HepG2 (cell line): ENCODE measurements at regions not wholly inside any gene's neighbourhood (a gene's known extent, or its start where the extent isn't known, plus 50 kb on each side); places are given as distances from the start of the nearest gene placed in this dataset.

Experiments
- ATAC-seq: fragments of 200-7000 bp; cut with Tn5 transposase; 3 replicates; pipeline ENCODE4 v1.9.1; 2020; ENCODE audit warnings: mild to moderate bottlenecking, moderate library complexity
- BruUV-seq: library from RNA; stranded (reverse); fragments of 400-500 nt; replicated peaks from 2 replicates; lab custom pipeline; 2021; lab: Mats Ljungman, UMichigan
- CTCF ChIA-PET: fragments of 300-600 bp; formaldehyde crosslinking; extraction: SDS; loops from one replicate; lab custom pipeline; 2021; ENCODE audit warnings: low total read pairs, inconsistent platforms, low intra/inter-chr PET ratio; lab: Yijun Ruan, JAX
- POLR2A ChIA-PET: fragments of 350-600 bp; sonication (Branson Sonifier 250); formaldehyde crosslinking; loops from one replicate; lab custom pipeline; 2020; ENCODE audit warnings: antibody characterized with exemption, inconsistent platforms; lab: Yijun Ruan, JAX
- DNase-seq: peaks from one replicate; pipeline ENCODE4 v3.0.0-alpha.2; 2015; ENCODE audit warnings: low spot score
- FAIRE-seq: peaks from 3 replicates; lab custom pipeline; 2011; peaks lifted over from hg19 to GRCh38; lab: Jason Lieb, UNC
- H2AFZ ChIP-seq: one replicate; pipeline ENCODE4 v1.6.1; 2011; ENCODE audit warnings: low read length, inconsistent platforms
- H3K27ac ChIP-seq: fragments of 300-600 bp; 3 replicates; pipeline ENCODE4 v1.8.0; 2011; ENCODE audit warnings: mixed run types, mild to moderate bottlenecking, mixed read lengths, low read length, inconsistent platforms; ENCODE audit not compliant: insufficient read depth; ENCODE audit errors: extremely low read length
- H3K27me3 ChIP-seq, 2 experiments: fragments of 200-600 bp in 1 of 2; 2 replicates in 1 of 2; 3 replicates in 1 of 2; pipeline versions ENCODE4 v1.6.0 to v1.8.0; 2011; ENCODE audit warnings: low read length in 2 of 2, mild to moderate bottlenecking in 2 of 2, moderate library complexity in 2 of 2, inconsistent platforms in 1 of 2; ENCODE audit not compliant: insufficient read depth in 2 of 2, control insufficient read depth in 1 of 2
- H3K36me3 ChIP-seq, 2 experiments: fragments of 200-600 bp in 1 of 2; replicated peaks in 1 of 2; 2 replicates in 1 of 2; 3 replicates in 1 of 2; pipeline versions ENCODE4 v1.5.1 to v1.8.0; 2011; ENCODE audit warnings: low read length in 2 of 2, inconsistent platforms in 1 of 2; ENCODE audit not compliant: insufficient read depth in 2 of 2, control insufficient read depth in 1 of 2
- H3K4me1 ChIP-seq: 2 replicates; pipeline ENCODE4 v1.5.1; 2012; ENCODE audit warnings: low read length, inconsistent platforms; ENCODE audit not compliant: insufficient read depth
- H3K4me2 ChIP-seq: 2 replicates; pipeline ENCODE4 v1.6.0; 2011; ENCODE audit warnings: low read depth, low read length, inconsistent platforms
- H3K4me3 ChIP-seq, 3 experiments: fragments of 200-600 bp in 1 of 3; sonication (generic), shearing (Covaris generic) in 1 of 3; replicated peaks in 1 of 3; 2 replicates each; pipeline ENCODE4 v1.5.1; 2011 to 2016; ENCODE audit warnings: low read length in 3 of 3, inconsistent platforms in 2 of 3, low read depth in 2 of 3, mild to moderate bottlenecking in 2 of 3, control low read depth in 1 of 3, mixed read lengths in 1 of 3; ENCODE audit not compliant: insufficient read depth in 1 of 3
- H3K79me2 ChIP-seq: one replicate; pipeline ENCODE4 v1.6.1; 2011; ENCODE audit warnings: low read length, inconsistent platforms; ENCODE audit not compliant: insufficient read depth
- H3K9ac ChIP-seq: 2 replicates; pipeline ENCODE4 v1.6.0; 2011; ENCODE audit warnings: mild to moderate bottlenecking, low read depth, low read length, inconsistent platforms; ENCODE audit not compliant: insufficient read depth
- H3K9me3 ChIP-seq: 2 replicates; pipeline ENCODE4 v1.5.1; 2012; ENCODE audit warnings: mild to moderate bottlenecking, low read length
- H4K20me1 ChIP-seq: 2 replicates; pipeline ENCODE4 v1.6.0; 2011; ENCODE audit warnings: inconsistent platforms, mild to moderate bottlenecking, low read length, moderate library complexity; ENCODE audit not compliant: insufficient read depth
- HDAC6 ChIP-seq: fragments of 200-600 bp; sonication (generic); IDR thresholded peaks from 2 replicates; pipeline ENCODE4 v1.7.0; 2017; ENCODE audit warnings: mild to moderate bottlenecking, antibody characterized with exemption, low read length, low read depth
- KMT2B ChIP-seq: IDR thresholded peaks from 2 replicates; pipeline ENCODE4 v1.6.1; 2016; ENCODE audit warnings: missing genetic modification reagents, missing compliant biosample characterization
- MIER2 ChIP-seq: IDR thresholded peaks from 2 replicates; pipeline ENCODE4 v1.6.1; 2016; ENCODE audit warnings: missing biosample characterization, missing genetic modification reagents
- REXO4 ChIP-seq: sonication (generic); formaldehyde crosslinking; IDR thresholded peaks from 2 replicates; pipeline ENCODE4 v1.8.0; 2022; ENCODE audit warnings: missing genetic modification reagents, mild to moderate bottlenecking, borderline replicate concordance
- TCF7 ChIP-seq: sonication (generic); IDR thresholded peaks from 2 replicates; pipeline ENCODE4 v1.6.1; 2016; ENCODE audit warnings: antibody characterized with exemption, low read depth
- ZNF12 ChIP-seq: sonication (generic); formaldehyde crosslinking; IDR thresholded peaks from 2 replicates; pipeline ENCODE4 v1.5.0; 2020; ENCODE audit warnings: missing genetic modification reagents
- ZNF235 ChIP-seq: sonication (generic); formaldehyde crosslinking; IDR thresholded peaks from 2 replicates; pipeline ENCODE4 v1.8.1; 2023; ENCODE audit warnings: mild to moderate bottlenecking, missing genetic modification reagents, borderline replicate concordance
- ZNF563 ChIP-seq: sonication (generic); formaldehyde crosslinking; IDR thresholded peaks from 2 replicates; pipeline ENCODE4 v1.8.0; 2022; ENCODE audit warnings: mild to moderate bottlenecking, moderate library complexity, missing genetic modification reagents
- ZNF740 ChIP-seq: sonication (generic); formaldehyde crosslinking; IDR thresholded peaks from 2 replicates; pipeline ENCODE4 v1.4.0; 2020; ENCODE audit warnings: missing genetic modification reagents
- ZSCAN21 ChIP-seq: sonication (generic); formaldehyde crosslinking; IDR thresholded peaks from 2 replicates; pipeline ENCODE4 v1.8.0; 2022; ENCODE audit warnings: mild to moderate bottlenecking, missing genetic modification reagents, moderate library complexity, borderline replicate concordance
- ZSCAN30 ChIP-seq: sonication (generic); formaldehyde crosslinking; IDR thresholded peaks from 2 replicates; pipeline ENCODE4 v1.5.0; 2020; ENCODE audit warnings: mild to moderate bottlenecking, missing genetic modification reagents
- WGBS: methylation state at CpG from one replicate; pipeline ENCODE4 v1.1.6; 2017; ENCODE audit warnings: low lambda C conversion rate; 5-methylcytosine and 5-hydroxymethylcytosine counted together
- in situ Hi-C: cut with HindIII; loops from 2 replicates; pipeline ENCODE4 v1.10.0; 2017; ENCODE audit warnings: low pct_unique_long_range_greater_than_20kb; ENCODE audit not compliant: extremely low pct_ligation_motif_present
- intact Hi-C: fragments of 100-400 bp; cut with micrococcal nuclease; formaldehyde crosslinking; loops from one replicate; pipeline ENCODE4 v1.10.0; 2022; ENCODE audit not compliant: unreplicated experiment
- TF ChIP-seq, protein P1 (sequence below): sonication (generic); formaldehyde crosslinking; IDR thresholded peaks from 2 replicates; pipeline ENCODE4 v1.4.0; 2020; ENCODE audit warnings: missing genetic modification reagents, borderline replicate concordance

- 83% methylated on average over 2 of the region's 2 CpGs for WGBS
Observed at GRCh38 chr3:118167571-118167970, 867.1 kb downstream of the IGSF11 start.

More at GRCh38 chr3:118167571-118167970, 867.1 kb downstream of the IGSF11 start:
- H2AFZ ChIP-seq: no peak overlapping the region
- intact Hi-C loops: no loop called here
- H3K4me1 ChIP-seq: no peaks in the 10 kb centered on the region
- no peak overlapping the region for H3K27ac ChIP-seq
- in situ Hi-C loops: no loop called here
- H3K4me2 ChIP-seq: no peak overlapping the region
- H3K9ac ChIP-seq: no peak overlapping the region
- ChIA-PET POLR2A (no interaction called here), CTCF (no interaction called here)
- H3K27me3 ChIP-seq: no peaks in the 10 kb centered on the region
- peaks cover 50% of the 10 kb centered on the region for H3K9me3 ChIP-seq
- no peak for DNase-seq
- FAIRE-seq: no peak
- BruUV-seq: no TSS peak
- no peaks in the 10 kb centered on the region for H3K36me3 ChIP-seq
- H3K79me2 ChIP-seq: no peaks in the 10 kb centered on the region
- ATAC-seq: no peak
- H3K4me3 ChIP-seq: no peak overlapping the region
- no peaks in the 10 kb centered on the region for H4K20me1 ChIP-seq
- TF ChIP-seq KMT2B (CRISPR knock-in tag) (no peak), HDAC6 (no peak), ZSCAN30 (CRISPR knock-in tag) (no peak), TCF7 (no peak), REXO4 (CRISPR knock-in tag) (no peak), ZNF740 (CRISPR knock-in tag) (no peak), MIER2 (CRISPR knock-in tag) (no peak), ZNF563 (CRISPR knock-in tag) (no peak), ZNF12 (no peak), ZSCAN21 (CRISPR knock-in tag) (no peak), ZNF235 (CRISPR knock-in tag) (no peak)
- TF ChIP-seq, protein P1, sequence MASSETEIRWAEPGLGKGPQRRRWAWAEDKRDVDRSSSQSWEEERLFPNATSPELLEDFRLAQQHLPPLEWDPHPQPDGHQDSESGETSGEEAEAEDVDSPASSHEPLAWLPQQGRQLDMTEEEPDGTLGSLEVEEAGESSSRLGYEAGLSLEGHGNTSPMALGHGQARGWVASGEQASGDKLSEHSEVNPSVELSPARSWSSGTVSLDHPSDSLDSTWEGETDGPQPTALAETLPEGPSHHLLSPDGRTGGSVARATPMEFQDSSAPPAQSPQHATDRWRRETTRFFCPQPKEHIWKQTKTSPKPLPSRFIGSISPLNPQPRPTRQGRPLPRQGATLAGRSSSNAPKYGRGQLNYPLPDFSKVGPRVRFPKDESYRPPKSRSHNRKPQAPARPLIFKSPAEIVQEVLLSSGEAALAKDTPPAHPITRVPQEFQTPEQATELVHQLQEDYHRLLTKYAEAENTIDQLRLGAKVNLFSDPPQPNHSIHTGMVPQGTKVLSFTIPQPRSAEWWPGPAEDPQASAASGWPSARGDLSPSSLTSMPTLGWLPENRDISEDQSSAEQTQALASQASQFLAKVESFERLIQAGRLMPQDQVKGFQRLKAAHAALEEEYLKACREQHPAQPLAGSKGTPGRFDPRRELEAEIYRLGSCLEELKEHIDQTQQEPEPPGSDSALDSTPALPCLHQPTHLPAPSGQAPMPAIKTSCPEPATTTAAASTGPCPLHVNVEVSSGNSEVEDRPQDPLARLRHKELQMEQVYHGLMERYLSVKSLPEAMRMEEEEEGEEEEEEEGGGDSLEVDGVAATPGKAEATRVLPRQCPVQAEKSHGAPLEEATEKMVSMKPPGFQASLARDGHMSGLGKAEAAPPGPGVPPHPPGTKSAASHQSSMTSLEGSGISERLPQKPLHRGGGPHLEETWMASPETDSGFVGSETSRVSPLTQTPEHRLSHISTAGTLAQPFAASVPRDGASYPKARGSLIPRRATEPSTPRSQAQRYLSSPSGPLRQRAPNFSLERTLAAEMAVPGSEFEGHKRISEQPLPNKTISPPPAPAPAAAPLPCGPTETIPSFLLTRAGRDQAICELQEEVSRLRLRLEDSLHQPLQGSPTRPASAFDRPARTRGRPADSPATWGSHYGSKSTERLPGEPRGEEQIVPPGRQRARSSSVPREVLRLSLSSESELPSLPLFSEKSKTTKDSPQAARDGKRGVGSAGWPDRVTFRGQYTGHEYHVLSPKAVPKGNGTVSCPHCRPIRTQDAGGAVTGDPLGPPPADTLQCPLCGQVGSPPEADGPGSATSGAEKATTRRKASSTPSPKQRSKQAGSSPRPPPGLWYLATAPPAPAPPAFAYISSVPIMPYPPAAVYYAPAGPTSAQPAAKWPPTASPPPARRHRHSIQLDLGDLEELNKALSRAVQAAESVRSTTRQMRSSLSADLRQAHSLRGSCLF: no peak
- TF ChIP-seq, all 625 proteins: peak for 0
